Trophoblast cell (in vitro differentiated cells and primary cell): ENCODE measurements at regions not wholly inside any gene's neighbourhood (a gene's known extent, or its start where the extent isn't known, plus 50 kb on each side); places are given as distances from the start of the nearest gene placed in this dataset.

Experiments
- DNase-seq, 2 donors: peaks; one replicate each; pipeline ENCODE4 v3.0.0-alpha.2; 2016
- H2AFZ ChIP-seq: 2 replicates; pipeline ENCODE4 v1.6.1; 2013; ENCODE audit warnings: low read length, moderate library complexity, mild to moderate bottlenecking; ENCODE audit not compliant: insufficient read depth, poor library complexity
- H2AK5ac ChIP-seq: 2 replicates; pipeline ENCODE4 v1.6.1; 2013; ENCODE audit warnings: mild to moderate bottlenecking, low read length
- H2BK120ac ChIP-seq: 2 replicates; pipeline ENCODE4 v1.6.1; 2013; ENCODE audit warnings: low read length, mild to moderate bottlenecking, moderate library complexity; ENCODE audit not compliant: insufficient read depth, poor library complexity
- H2BK12ac ChIP-seq: 2 replicates; pipeline ENCODE4 v1.6.1; 2013; ENCODE audit warnings: mild to moderate bottlenecking, low read length, moderate library complexity
- H2BK5ac ChIP-seq: 2 replicates; pipeline ENCODE4 v1.6.1; 2013; ENCODE audit warnings: low read length, low read depth, moderate library complexity, mild to moderate bottlenecking; ENCODE audit not compliant: poor library complexity
- H3K14ac ChIP-seq: 2 replicates; pipeline ENCODE4 v1.6.1; 2013; ENCODE audit warnings: mild to moderate bottlenecking, low read length
- H3K18ac ChIP-seq: 2 replicates; pipeline ENCODE4 v1.6.1; 2013; ENCODE audit warnings: mild to moderate bottlenecking, low read length
- H3K23ac ChIP-seq: 2 replicates; pipeline ENCODE4 v1.6.1; 2013; ENCODE audit warnings: low read length
- H3K27ac ChIP-seq: 2 replicates; pipeline ENCODE4 v1.5.1; 2013; ENCODE audit warnings: low read depth, mild to moderate bottlenecking, inconsistent platforms, low read length, moderate library complexity
- H3K27me3 ChIP-seq: 2 replicates; pipeline ENCODE4 v1.6.1; 2013; ENCODE audit warnings: inconsistent platforms, mild to moderate bottlenecking, low read length, moderate library complexity; ENCODE audit not compliant: insufficient read depth
- H3K36me3 ChIP-seq, 2 experiments: 1 replicate in 1 of 2; 2 replicates in 1 of 2; pipeline ENCODE4 v1.6.1; 2013; ENCODE audit warnings: low read length in 2 of 2, mild to moderate bottlenecking in 2 of 2, moderate library complexity in 1 of 2; ENCODE audit not compliant: insufficient read depth in 2 of 2, control insufficient read depth in 1 of 2
- H3K4ac ChIP-seq: 2 replicates; pipeline ENCODE4 v1.6.1; 2013; ENCODE audit warnings: low read depth, mild to moderate bottlenecking, low read length, moderate library complexity
- H3K4me1 ChIP-seq, 2 experiments: 1 replicate in 1 of 2; 2 replicates in 1 of 2; pipeline ENCODE4 v1.6.1; 2013; ENCODE audit warnings: low read length in 2 of 2, mild to moderate bottlenecking in 2 of 2, moderate library complexity in 1 of 2; ENCODE audit not compliant: insufficient read depth in 2 of 2, control insufficient read depth in 1 of 2
- H3K4me2 ChIP-seq: 2 replicates; pipeline ENCODE4 v1.6.1; 2013; ENCODE audit warnings: inconsistent platforms, mild to moderate bottlenecking, low read length, moderate library complexity
- H3K4me3 ChIP-seq: 2 replicates; pipeline ENCODE4 v1.5.1; 2013; ENCODE audit warnings: mild to moderate bottlenecking, low read depth, low read length, inconsistent platforms
- H3K79me1 ChIP-seq: one replicate; pipeline ENCODE4 v1.6.1; 2013; ENCODE audit warnings: low read length
- H3K79me2 ChIP-seq: 2 replicates; pipeline ENCODE4 v1.6.1; 2013; ENCODE audit warnings: low read length, mild to moderate bottlenecking; ENCODE audit not compliant: control insufficient read depth, insufficient read depth, poor library complexity
- H3K9ac ChIP-seq: 2 replicates; pipeline ENCODE4 v1.6.1; 2013; ENCODE audit warnings: mild to moderate bottlenecking, low read length
- H3K9me3 ChIP-seq: 2 replicates; pipeline ENCODE4 v1.6.1; 2013; ENCODE audit warnings: low read depth, mild to moderate bottlenecking, control low read depth, inconsistent platforms, low read length; ENCODE audit not compliant: insufficient read depth
- H4K12ac ChIP-seq: 2 replicates; pipeline ENCODE4 v1.6.1; 2013; ENCODE audit warnings: low read depth, mild to moderate bottlenecking, low read length, moderate library complexity
- H4K8ac ChIP-seq: 2 replicates; pipeline ENCODE4 v1.6.1; 2013; ENCODE audit warnings: low read depth, mild to moderate bottlenecking, low read length, moderate library complexity
- H4K91ac ChIP-seq: one replicate; pipeline ENCODE4 v1.6.1; 2013; ENCODE audit warnings: low read depth, mild to moderate bottlenecking, low read length, moderate library complexity
- WGBS: extraction: QIAGEN DNeasy Blood & Tissue Kit; methylation state at CpG from one replicate; pipeline ENCODE4 v1.1.7; 2013; ENCODE audit warnings: missing lambda C conversion rate; ENCODE audit not compliant: insufficient read length, insufficient coverage; ENCODE audit errors: extremely low coverage; 5-methylcytosine and 5-hydroxymethylcytosine counted together

DNA sequence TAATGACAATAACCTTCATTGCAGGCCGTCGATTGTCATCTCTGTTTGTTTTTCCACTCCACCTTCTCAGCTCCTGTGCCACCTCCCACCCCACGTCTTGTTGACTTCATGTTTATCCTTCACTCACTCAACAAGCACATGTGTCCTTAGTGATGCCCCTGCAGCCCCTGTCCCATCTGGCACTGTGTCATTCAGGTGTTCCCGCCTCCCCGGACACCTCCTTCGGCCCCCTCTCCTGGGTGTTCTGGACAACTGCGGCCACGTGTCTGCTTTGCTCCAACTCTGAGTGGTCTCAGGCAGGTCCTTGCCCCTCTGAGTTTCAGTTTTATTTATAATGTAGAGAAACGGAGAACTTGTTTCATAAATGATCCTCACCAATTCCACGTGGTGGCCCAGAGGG lies 91.0 kb upstream of the COL5A1 start:
- H4K12ac ChIP-seq = no peak overlapping the region
- no peaks in the 10 kb centered on the region for H3K9me3 ChIP-seq
- H3K23ac ChIP-seq = no peak overlapping the region
- peak overlapping the region; percentile 78 for H3K14ac ChIP-seq
- no peak for DNase-seq
- H2AK5ac ChIP-seq = peak overlapping the region; percentile 86
- no peak overlapping the region for H3K4me2 ChIP-seq
- H3K27me3 ChIP-seq = no peaks in the 10 kb centered on the region
- peaks cover 56% of the 10 kb centered on the region for H3K79me1 ChIP-seq
- peak overlapping the region; percentile 66 for H2BK5ac ChIP-seq
- WGBS = no CpG with 5 or more reads among the region's 10 CpGs
- H3K9ac ChIP-seq = no peak overlapping the region
- peak overlapping the region; percentile 90 for H2BK12ac ChIP-seq
- no peak overlapping the region for H2AFZ ChIP-seq
- H4K91ac ChIP-seq = peak overlapping the region; percentile 92
- H3K4me3 ChIP-seq = no peak overlapping the region
- peaks cover 39 to 53% of the 10 kb centered on the region in 2 experiments for H3K4me1 ChIP-seq
- H3K27ac ChIP-seq = no peak overlapping the region
- H3K18ac ChIP-seq = peak overlapping the region; percentile 56
- H3K79me2 ChIP-seq = peaks cover 11% of the 10 kb centered on the region
- H3K36me3 ChIP-seq = no peaks in the 10 kb centered on the region
- peak overlapping the region; percentile 88 for H2BK120ac ChIP-seq
- peak overlapping the region; percentile 50 for H4K8ac ChIP-seq
- no peak overlapping the region for H3K4ac ChIP-seq

DNA sequence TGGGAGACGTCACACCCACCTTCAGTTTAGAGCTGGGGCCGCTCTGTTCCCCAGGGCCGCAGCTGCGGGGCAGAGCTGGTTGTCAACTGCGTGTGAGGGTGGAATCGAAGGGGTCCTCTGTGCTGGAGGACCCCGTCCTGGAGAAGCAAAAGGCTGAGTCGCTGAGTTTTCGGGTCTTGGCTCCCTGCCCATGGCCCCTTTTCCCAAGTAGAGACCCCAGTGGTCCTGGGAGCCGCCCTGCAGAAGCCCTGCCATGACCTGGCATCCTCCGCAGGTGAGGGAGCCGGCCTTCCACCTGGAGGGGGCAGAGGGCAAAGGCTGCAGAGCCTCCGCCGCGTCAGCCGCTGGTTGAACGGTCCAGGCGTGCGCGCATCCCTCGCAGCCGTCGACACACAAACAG lies 90.4 kb upstream of the COL5A1 start:
- Histone ChIP-seq H3K79me1 (peaks cover 52% of the 10 kb centered on the region), H4K12ac (no peak overlapping the region), H2AFZ (no peak overlapping the region), H3K79me2 (peaks cover 8% of the 10 kb centered on the region), H3K23ac (no peak overlapping the region), H3K27me3 (no peaks in the 10 kb centered on the region), H3K14ac (peak overlapping the region; percentile 78), H3K36me3 (no peaks in the 10 kb centered on the region), H2BK12ac (peak overlapping the region; percentile 90), H3K4me3 (no peak overlapping the region), H2AK5ac (peak overlapping the region; percentile 77), H4K91ac (peak overlapping the region; percentile 92), H2BK5ac (peak overlapping the region; percentile 66), H3K4me2 (no peak overlapping the region), H3K27ac (peak overlapping the region; percentile 48), H3K9me3 (no peaks in the 10 kb centered on the region), H4K8ac (peak overlapping the region; percentile 50), H3K4ac (peak overlapping the region; percentile 44), H2BK120ac (peak overlapping the region; percentile 88), H3K18ac (peak overlapping the region; percentile 56), H3K9ac (no peak overlapping the region), H3K4me1 (peaks cover 33 to 49% of the 10 kb centered on the region in 2 experiments)
- DNase-seq = no peak
- WGBS = no CpG with 5 or more reads among the region's 23 CpGs

DNA sequence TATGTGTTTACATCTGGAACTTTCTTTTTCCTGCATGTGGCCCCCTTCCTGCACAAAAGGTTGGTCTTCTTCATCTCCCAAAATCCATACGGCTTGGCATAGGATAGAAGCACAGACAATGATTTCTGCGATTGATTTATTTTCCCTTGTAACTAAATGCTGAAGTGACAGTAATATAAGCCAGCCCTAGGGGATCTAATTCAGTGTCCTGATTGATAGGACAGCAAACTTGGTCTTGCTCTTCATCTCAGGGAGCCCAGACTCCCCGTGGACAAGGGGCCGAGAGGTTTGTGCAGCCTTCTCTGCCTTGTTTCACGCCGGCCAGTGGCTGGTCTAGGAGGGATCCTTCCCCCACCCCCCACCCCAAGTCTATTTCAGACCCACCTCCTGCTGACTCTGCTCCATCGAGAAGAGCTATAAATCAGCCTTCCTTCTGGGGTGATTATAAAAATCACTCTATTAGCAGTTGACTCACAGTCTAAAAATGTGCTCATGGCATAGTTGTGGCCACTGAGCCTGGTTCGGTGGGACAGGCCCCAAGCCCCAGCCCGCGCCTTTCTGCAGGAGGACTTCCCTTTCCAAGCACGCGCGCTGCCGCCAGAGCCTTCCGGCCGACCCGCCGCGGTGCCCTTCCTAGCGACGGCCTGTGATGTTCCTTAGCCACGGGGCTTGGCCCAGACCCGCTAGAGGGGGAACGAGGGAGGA lies 89.8 kb upstream of the COL5A1 start:
- peak overlapping the region; percentile 94 for H3K18ac ChIP-seq
- no peaks in the 10 kb centered on the region for H3K9me3 ChIP-seq
- H3K36me3 ChIP-seq = no peaks in the 10 kb centered on the region
- H3K4me3 ChIP-seq = no peak overlapping the region
- no peaks in the 10 kb centered on the region for H3K27me3 ChIP-seq
- peak overlapping the region; percentile 90 for H2BK5ac ChIP-seq
- peak overlapping the region; percentile 50 for H4K8ac ChIP-seq
- peak overlapping the region; percentile 90 for H2BK12ac ChIP-seq
- no peak for DNase-seq
- peak overlapping the region; percentile 91 for H3K14ac ChIP-seq
- peaks cover 7% of the 10 kb centered on the region for H3K79me2 ChIP-seq
- H3K23ac ChIP-seq = no peak overlapping the region
- H4K91ac ChIP-seq = peak overlapping the region; percentile 97
- H3K9ac ChIP-seq = no peak overlapping the region
- H3K4me2 ChIP-seq = no peak overlapping the region
- WGBS = no CpG with 5 or more reads among the region's 24 CpGs
- H2BK120ac ChIP-seq = peak overlapping the region; percentile 92
- peaks cover 50% of the 10 kb centered on the region for H3K79me1 ChIP-seq
- H2AK5ac ChIP-seq = peak overlapping the region; percentile 42
- peak overlapping the region; percentile 64 for H3K4ac ChIP-seq
- peaks cover 31 to 46% of the 10 kb centered on the region in 2 experiments for H3K4me1 ChIP-seq
- H3K27ac ChIP-seq = peak overlapping the region; percentile 74
- no peak overlapping the region for H2AFZ ChIP-seq
- H4K12ac ChIP-seq = no peak overlapping the region

DNA sequence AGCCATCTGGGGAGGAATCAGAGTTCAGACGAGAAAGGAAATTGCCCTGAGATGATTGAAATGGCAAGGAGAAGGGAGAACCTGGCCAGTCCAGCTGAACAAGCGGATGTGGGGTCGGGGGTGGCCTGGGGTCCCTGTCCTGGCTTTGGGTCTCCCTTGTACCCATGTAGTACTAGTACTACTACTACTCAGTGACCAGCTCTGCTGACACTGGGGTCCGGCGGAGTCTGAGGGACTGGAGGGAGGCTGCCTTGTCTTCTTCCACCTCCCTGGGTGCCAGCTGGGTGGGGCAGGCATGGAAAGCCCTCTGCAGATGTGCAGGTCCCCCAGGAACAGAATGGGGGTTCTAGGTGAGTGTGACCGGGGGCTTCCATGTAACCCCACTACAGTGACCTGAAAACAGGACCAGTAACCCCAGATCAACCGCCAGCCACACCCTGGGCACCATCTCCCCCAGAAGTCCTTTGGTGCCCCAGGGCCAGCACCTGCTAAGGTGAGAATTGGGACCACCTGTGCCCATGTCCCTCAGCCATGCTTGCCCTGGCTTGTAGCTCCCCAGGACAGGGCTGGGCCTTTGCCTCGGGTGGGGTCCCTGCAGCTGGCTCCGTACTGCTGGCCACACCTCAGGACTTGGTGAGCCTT lies 89.1 kb upstream of the COL5A1 start:
- Histone ChIP-seq H3K79me2 (peaks cover 7% of the 10 kb centered on the region), H3K79me1 (peaks cover 47% of the 10 kb centered on the region), H3K14ac (peak overlapping the region; percentile 91), H3K4me3 (no peak overlapping the region), H4K12ac (peak overlapping the region; percentile 28), H3K23ac (no peak overlapping the region), H2BK12ac (peak overlapping the region; percentile 97), H2AK5ac (peak overlapping the region; percentile 92), H3K27ac (peak overlapping the region; percentile 74), H4K8ac (peak overlapping the region; percentile 64), H3K4me2 (no peak overlapping the region), H3K36me3 (no peaks in the 10 kb centered on the region), H3K9me3 (no peaks in the 10 kb centered on the region), H4K91ac (peak overlapping the region; percentile 97), H2BK120ac (peak overlapping the region; percentile 92), H3K4ac (peak overlapping the region; percentile 64), H2BK5ac (peak overlapping the region; percentile 90), H2AFZ (no peak overlapping the region), H3K27me3 (no peaks in the 10 kb centered on the region), H3K4me1 (peaks cover 31 to 46% of the 10 kb centered on the region in 2 experiments), H3K18ac (peak overlapping the region; percentile 94), H3K9ac (no peak overlapping the region)
- no peak for DNase-seq
- WGBS = no CpG with 5 or more reads among the region's 9 CpGs
